Endothelial cell (in vitro differentiated cells): ENCODE measurements at regions not wholly inside any gene's neighbourhood (a gene's known extent, or its start where the extent isn't known, plus 50 kb on each side); places are given as distances from the start of the nearest gene placed in this dataset.

Experiments used
- DNase-seq: peaks from one replicate; pipeline ENCODE4 v3.0.0; 2021; ENCODE audit warnings: low spot score
- H3K27ac Mint-ChIP-seq: one replicate; pipeline ENCODE4 v1.8.0; 2021; ENCODE audit warnings: mixed read lengths, inconsistent platforms; ENCODE audit not compliant: unreplicated experiment
- H3K27me3 Mint-ChIP-seq: one replicate; pipeline ENCODE4 v1.8.0; 2021; ENCODE audit warnings: mild to moderate bottlenecking, moderate library complexity, mixed read lengths, inconsistent platforms; ENCODE audit not compliant: unreplicated experiment
- H3K36me3 Mint-ChIP-seq: one replicate; pipeline ENCODE4 v1.8.0; 2021; ENCODE audit warnings: mild to moderate bottlenecking, low read depth, mixed read lengths, inconsistent platforms; ENCODE audit not compliant: unreplicated experiment
- H3K4me1 Mint-ChIP-seq: one replicate; pipeline ENCODE4 v1.8.0; 2021; ENCODE audit warnings: mild to moderate bottlenecking, mixed read lengths, inconsistent platforms; ENCODE audit not compliant: unreplicated experiment
- H3K4me3 Mint-ChIP-seq: one replicate; pipeline ENCODE4 v1.8.0; 2021; ENCODE audit warnings: mild to moderate bottlenecking, mixed read lengths, inconsistent platforms; ENCODE audit not compliant: unreplicated experiment
- H3K9me3 Mint-ChIP-seq: one replicate; pipeline ENCODE4 v1.8.0; 2021; ENCODE audit warnings: mixed read lengths, inconsistent platforms; ENCODE audit not compliant: unreplicated experiment
- CTCF ChIP-seq: fragments of 200-600 bp; sonication (generic); IDR thresholded peaks from one replicate; pipeline ENCODE4 v1.5.0; 2021; ENCODE audit warnings: antibody characterized with exemption; ENCODE audit not compliant: unreplicated experiment

- Mint-ChIP-seq H3K27ac (no peak overlapping the region), H3K9me3 (no peaks in the 10 kb centered on the region), H3K4me3 (no peak overlapping the region), H3K36me3 (no peaks in the 10 kb centered on the region), H3K27me3 (no peaks in the 10 kb centered on the region), H3K4me1 (no peaks in the 10 kb centered on the region)
- no peak for TF ChIP-seq CTCF
- no peak for DNase-seq
Observed at GRCh38 chr5:114678778-114679177, 316.9 kb downstream of the KCNN2 start.

DNA sequence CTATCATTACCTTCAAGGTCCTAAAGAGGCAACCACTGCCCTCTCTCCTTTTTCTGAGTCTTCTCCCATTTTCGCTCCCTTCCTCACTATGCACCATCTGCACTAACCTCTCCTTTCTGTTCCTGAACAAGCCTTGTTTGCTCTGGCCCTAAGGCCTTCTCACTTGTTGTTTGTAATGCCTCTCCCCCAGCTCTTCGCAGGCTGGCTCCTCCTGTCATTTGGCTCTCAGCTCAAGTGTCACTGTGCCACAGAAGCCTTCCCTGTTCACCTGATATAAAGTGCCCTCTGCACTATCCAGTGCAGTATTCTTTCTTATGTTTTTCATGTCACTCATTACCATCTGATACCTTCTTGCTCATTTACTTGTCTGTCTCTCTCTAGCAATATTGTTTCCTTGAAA, 303.7 kb downstream of the KCNN2 start:
- no peak overlapping the region for H3K4me3 Mint-ChIP-seq
- no peaks in the 10 kb centered on the region for H3K27me3 Mint-ChIP-seq
- no peaks in the 10 kb centered on the region for H3K4me1 Mint-ChIP-seq
- H3K36me3 Mint-ChIP-seq: no peaks in the 10 kb centered on the region
- no peak for DNase-seq
- H3K27ac Mint-ChIP-seq: no peak overlapping the region
- no peak for TF ChIP-seq CTCF
- no peaks in the 10 kb centered on the region for H3K9me3 Mint-ChIP-seq

DNA sequence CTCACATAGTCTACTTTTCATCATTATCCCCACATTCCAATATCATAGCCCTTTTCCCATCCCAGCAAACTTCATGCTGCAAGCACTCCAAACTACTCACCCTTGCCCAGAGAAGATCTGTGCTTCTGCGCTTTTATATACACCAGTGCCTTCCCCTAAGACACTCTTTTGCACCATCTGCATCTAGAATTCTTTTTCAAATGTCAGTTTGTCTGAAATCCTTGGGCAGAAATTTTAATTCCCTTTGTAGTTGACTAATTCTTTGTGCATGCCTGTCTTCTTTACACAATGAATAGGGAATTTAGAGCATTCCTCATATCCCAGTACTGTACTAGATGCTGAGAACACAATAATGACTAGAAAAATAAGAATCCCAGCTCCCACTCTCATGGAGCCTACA, 298.9 kb downstream of the KCNN2 start:
- no peak for TF ChIP-seq CTCF
- no peaks in the 10 kb centered on the region for H3K4me1 Mint-ChIP-seq
- no peak overlapping the region for H3K27ac Mint-ChIP-seq

DNA sequence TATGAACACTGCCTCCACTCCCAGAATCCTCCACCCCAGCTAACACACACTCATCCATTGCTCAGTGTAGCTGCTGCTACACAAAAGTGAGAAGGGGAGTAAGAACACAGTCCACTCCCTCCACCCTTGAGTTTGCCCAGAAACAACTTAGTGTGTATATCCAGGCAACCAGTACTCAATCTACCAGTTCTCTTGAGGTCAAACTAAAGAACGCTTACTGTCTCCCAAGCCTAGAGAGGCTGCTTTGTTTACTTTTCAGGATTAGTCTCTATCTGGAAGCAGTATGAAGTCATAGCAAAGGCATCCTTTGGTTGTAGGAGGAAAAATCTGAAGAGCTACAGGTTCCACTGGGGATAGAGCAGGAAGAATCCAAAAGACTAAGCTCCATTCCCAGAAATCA, 296.3 kb downstream of the KCNN2 start:
- Mint-ChIP-seq H3K4me3 (no peak overlapping the region), H3K9me3 (no peaks in the 10 kb centered on the region), H3K4me1 (no peaks in the 10 kb centered on the region), H3K27ac (no peak overlapping the region), H3K36me3 (no peaks in the 10 kb centered on the region), H3K27me3 (no peaks in the 10 kb centered on the region)
- no peak for DNase-seq
- TF ChIP-seq CTCF: no peak

More for the DNA sequence above, 298.9 kb downstream of the KCNN2 start:
- Mint-ChIP-seq H3K9me3 (no peaks in the 10 kb centered on the region), H3K36me3 (no peaks in the 10 kb centered on the region), H3K4me3 (no peak overlapping the region), H3K27me3 (no peaks in the 10 kb centered on the region)
- no peak for DNase-seq

GRCh38 chr5:114657342-114658130, 295.7 kb downstream of the KCNN2 start:
- H3K4me1 Mint-ChIP-seq: no peaks in the 10 kb centered on the region
- no peaks in the 10 kb centered on the region for H3K27me3 Mint-ChIP-seq
- H3K9me3 Mint-ChIP-seq: no peaks in the 10 kb centered on the region
- no peaks in the 10 kb centered on the region for H3K36me3 Mint-ChIP-seq
- no peak for TF ChIP-seq CTCF
- no peak for DNase-seq
- no peak overlapping the region for H3K4me3 Mint-ChIP-seq
- no peak overlapping the region for H3K27ac Mint-ChIP-seq
